ENCODE measurements at regions not wholly inside any gene's neighbourhood (a gene's known extent, or its start where the extent isn't known, plus 50 kb on each side); places are given as distances from the start of the nearest gene placed in this dataset.
A peak's percentile ranks its signal among the peaks of the same experiment; 100 is the strongest.

- no peak for DNase-seq
Measured at GRCh38 chrX:39905946-39906345, 191.8 kb downstream of the BCOR start.

GRCh38 chrX:39907964-39908661 lies 189.6 kb downstream of the BCOR start:
- no peak for DNase-seq

GRCh38 chrX:39909996-39910395 lies 187.8 kb downstream of the BCOR start:
- no peak for DNase-seq

DNA sequence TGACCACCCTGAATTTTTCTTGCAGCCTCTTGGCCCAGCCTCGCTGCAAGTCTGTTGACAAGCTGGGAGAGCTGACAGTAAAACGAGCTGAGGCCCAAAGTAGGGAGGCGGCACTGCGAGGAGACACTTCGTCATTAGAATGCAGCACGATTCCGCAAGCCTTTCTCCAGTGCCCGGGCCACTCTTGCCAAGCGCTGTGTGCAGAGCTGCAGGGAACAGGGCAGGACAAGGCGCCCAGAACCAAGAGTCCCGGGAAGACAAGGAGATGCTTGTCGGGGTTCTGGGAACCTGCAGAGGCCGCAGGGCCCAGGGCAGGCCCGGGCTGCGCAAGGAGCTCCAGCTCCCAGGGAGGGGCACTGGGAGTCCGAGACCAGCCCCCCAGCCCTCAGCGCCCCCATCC lies 187.1 kb downstream of the BCOR start:
- DNase-seq, result no peak

DNA sequence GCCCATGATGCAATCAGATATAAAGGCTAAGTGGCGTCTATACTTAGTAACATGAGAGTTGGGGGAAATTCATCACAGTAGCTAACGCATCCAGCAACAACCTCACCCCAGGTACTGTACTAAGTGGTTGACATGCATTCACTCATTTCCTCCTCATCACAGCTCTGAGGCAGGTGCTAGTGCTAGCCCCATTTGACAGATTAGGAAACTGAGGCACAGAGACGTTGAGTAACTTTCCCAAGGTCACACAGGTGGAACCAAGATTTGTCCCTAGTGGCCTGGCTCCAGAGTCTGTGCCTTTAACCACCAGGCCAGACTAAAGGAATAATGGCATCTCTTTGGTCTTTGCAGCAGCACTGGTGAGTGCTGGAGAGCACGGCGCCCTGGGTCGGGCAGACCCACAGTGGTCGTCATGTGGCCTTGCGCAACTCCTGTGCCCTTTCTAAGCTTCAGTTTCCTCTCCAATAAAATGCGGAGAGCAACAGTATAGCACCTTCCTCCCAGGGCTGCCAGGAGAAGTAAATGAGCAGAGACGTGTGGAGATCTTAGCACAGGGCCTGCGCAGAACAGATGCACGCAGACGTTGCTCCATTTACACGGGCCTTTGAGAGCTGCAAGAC lies 186.4 kb downstream of the BCOR start:
- no peak for DNase-seq

DNA sequence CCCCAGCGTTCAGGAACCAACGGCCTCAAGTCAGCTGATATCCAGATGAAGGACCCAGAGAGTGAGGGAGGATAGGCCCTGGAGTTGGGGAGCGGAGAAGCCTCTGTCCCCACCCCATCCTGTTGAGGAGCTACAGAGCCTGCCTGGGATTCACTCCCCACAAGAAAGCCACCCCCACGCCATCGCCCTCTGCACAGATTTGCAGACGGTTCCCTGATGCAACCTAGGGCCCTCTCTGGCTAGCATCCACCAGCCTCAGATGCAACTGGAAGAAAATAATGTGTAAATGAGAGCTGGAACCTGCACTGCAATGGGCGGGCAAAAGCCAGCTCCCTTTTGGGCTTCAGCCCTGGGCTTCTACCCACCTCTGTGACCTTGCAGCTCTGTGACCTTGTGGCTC lies 185.6 kb downstream of the BCOR start:
- no peak for DNase-seq

DNA sequence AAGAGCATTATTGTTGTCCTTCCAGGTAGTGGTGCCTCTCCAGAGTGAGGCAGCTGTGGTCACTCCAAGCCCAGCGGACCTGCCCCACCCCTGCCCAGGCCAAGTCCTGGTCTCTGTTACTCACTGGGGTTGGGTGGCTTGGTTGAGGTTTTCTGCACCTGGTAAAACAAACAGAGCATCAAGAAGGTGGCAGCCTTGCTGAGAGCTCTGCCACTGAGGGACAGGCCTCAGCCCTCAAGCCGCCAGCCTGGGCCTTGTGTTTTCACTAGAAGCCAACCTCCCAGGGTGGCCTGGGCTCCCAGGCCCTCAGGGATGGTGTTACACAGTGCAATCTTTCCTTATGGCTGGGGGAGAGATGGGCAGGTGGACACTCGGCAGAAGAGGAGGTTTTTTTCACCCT lies 182.7 kb downstream of the BCOR start:
- DNase-seq, result no peak

DNA sequence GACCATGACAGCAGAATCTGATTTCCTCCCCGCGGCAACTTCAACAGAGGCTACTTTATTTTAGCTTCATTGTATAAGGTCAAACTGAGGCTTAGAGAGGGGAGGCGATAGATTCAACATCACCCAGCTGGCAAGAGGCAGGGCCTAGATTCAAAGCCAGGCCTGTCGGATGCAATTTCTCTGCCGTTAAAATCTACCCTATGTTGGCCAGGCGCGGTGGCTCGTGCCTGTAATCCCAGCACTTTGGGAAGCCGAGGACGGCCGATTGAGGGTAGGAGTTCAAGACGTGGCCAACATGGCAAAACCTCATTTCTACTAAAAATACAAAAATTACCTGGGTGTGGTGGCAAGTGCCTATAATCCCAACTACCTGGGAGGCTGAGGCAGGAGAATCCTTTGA lies 182.2 kb downstream of the BCOR start:
- DNase-seq, result no peak

DNA sequence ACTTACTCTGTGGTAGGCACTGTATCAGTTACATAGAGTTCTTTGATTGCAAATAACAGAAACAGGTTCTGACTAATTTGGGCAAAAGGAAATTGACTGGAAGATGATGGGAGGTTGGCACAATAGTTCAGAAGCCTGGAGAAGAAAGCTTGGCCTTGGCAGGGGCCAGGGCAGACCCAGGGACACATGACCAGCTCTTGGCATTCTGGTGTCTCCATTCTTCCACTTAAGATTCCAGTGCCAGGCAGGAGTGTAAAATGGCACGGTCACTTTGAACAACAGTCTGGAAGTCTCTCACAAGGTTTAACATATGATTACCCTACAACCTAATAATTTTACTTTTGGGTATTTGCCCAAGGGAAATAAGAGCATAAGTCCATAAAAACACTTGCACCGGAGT lies 175.9 kb downstream of the BCOR start:
- no peak for DNase-seq

- no peak for DNase-seq
Measured at GRCh38 chrX:39922488-39922887, 175.3 kb downstream of the BCOR start.

DNA sequence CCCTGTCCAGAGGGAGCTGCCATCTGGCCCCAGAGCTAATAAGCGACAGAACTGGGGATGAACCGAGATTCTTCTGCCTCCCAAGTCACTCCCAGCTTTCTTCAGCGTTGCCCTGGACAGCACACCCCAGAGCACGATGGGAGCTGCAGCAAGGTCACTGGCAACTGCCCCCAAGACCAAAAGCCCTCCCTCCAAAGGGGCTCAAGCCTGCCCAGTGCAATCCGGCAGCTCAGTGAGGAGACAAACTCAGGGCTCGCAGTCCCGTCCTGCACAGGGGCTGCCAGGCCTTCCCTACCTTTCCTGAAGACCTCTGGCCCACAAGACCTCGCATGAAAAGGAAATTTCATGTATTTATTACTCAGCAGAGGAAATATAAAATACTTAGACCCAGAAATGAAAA lies 174.8 kb downstream of the BCOR start:
- DNase-seq, result no peak

GRCh38 chrX:39927380-39927779 lies 170.4 kb downstream of the BCOR start:
- DNase-seq, result no peak

GRCh38 chrX:39928704-39929378 lies 168.9 kb downstream of the BCOR start:
- no peak for DNase-seq

DNA sequence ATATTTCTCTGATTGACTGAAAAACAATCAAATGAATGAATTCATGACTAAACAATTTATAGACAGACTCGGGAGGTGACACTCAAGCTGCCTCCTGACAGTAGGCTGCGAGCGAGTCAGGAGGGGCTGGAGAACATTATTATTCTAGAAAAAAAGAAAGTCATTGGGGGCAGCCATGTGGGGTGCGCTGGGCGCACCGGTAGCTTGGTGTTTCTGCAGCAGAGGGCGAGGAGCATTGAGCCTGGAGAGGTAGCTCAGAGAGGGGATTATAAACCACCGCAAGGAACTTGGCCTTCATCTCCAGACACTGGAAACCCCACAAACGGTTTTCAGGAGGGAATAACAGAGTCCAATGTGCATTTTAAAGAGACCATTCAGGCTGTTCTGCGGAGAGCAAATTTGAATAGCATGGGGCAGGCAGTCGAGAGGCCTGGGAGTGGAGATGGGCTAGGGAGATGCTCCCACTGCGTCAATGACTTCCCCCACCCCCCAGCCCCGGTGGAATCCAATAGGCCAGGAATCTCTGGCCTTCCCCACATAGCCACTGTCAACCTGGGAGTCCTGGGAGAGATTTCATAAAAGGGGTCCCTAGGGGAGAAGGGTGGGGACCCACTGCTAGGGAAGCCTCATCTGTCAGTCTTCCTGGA lies 168.3 kb downstream of the BCOR start:
- DNase-seq, result no peak

DNA sequence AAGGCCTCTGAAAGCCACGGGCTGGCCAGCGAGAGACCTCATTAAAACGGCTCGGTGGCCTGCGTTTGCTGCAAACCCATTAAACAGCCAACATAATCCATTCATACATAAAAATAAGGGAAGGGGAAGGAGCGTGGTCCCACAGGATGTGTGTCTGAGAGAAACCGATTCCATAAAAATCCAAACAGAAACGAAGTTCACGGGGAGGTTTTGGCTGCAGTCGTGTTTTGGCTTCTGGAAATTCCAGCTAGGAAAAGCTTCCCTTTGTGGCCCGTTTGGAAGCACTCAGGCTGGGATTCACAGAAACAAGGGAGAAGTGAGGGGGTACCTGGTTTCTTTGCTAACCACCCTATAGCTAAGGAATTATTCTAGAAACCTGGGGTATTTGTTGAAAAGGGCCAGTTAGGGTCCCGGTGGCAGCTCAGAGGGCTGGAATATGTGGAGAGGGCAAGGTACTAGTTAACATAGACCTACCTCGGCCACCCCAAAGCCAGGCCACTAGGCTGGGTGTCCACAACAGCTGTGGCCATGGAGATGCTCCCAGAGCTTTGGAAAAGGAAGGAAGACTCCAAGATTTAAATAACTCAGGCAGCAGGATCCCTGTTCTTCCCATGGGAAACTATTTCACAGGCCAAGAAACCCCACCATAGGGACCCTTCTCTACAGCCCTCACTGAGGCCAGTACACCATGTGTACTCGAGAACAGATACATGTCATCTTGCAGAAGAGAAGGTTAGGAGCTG lies 166.8 kb downstream of the BCOR start:
- no peak for DNase-seq

DNA sequence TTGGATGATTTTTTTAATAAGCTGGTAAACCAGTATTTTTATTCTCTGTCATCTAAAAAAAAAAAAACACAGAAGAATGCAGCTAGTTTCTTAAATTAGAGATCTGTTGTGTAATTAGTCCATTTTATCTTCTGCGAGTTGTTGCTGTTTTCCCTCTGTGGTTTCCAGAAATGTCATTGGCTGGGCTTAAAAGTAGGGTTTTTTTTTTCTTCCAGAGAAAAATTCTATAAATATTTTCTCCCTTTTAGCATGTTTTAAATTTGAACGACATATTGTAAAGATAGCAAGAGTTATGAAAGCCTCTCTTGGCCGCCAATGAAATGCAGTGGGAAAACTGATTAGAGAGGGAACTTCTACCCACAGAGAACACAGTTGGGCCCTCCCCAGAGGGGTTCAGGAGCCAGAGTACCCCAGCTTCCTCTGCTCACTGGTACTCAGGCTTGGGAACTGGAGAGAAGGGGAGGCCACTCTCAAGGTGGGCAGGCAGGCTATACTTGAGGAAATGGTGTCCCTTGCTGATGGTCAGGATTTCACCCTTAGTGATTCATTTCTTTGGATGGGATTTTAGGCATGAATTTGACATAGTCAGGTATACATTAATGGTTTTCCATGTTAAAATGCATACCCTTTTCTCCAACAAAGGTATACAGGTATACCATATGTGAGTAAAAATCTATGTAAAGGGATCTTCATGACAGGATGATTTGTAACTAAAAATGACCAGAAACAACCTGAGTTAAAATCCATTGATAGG lies 166.1 kb downstream of the BCOR start:
- no peak for DNase-seq

GRCh38 chrX:39935411-39936064 lies 162.2 kb downstream of the BCOR start:
- DNase-seq, result peak; percentile 42

DNA sequence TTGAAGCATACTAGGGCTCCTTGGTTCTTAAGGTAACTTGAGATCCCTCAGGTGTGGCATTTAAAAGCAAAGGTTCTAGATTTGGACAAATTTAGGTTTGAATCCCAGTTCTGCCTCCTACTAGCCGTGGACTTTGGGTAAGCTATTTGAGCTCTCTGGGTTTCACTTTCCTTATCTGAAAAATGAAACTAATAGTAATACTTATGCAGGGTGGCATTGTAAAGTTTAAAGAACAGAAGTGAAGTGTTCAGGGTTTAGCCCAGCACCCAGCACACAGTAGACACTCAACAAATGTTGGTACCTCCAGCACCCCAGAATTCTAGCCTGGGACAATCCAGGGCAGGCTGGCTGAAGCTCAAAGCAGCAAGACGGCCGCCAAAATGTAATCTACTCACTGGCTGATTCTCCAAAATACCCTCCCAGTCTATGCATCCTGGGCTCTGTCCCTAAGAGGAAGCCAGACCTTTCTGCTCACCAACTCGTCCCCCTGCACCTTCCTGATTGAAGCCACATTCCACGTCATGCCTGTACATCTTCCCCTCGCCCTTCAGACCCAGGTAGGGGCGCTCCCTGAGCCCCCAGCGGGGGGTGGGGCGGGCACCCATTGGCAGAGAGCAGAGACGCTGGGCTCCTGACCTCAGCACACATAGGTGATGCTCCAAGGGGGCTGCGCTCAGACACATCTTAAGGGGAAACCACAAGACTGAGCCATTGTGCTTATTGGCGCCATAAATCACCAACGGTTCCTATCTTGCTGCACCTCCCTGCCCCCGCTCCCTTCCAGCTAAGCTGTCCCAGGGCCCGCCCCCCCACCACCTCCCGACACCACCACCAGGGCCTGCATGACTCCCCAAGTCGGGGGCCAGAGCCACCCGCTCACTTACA lies 160.6 kb downstream of the BCOR start:
- no peak for DNase-seq

GRCh38 chrX:39938466-39938865 lies 159.3 kb downstream of the BCOR start:
- DNase-seq, result no peak

DNA sequence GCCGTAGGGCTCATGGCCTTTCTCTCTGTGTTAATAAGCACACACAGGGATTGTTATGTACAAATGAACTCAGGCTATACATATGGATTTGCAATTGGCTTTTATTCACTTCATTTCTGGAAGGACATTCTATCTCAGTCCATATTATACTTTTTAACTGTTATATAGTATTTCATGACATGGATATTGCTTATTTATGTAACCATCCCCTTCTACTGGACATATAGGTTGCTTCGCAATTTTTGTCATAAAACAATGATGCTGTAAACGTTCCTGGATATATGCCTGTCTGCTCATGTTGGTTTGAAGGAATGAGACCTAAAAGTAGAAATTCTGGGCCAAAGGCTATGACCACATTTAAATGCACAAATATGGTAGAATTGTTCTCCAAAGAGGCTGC lies 158.1 kb downstream of the BCOR start:
- DNase-seq, result no peak

Data from NCI-H446 treated with DMSO at 0.1 percent for 48 hours (cell line).